ENCODE measurements at regions not wholly inside any gene's neighbourhood (a gene's known extent, or its start where the extent isn't known, plus 50 kb on each side); places are given as distances from the start of the nearest gene placed in this dataset.

GRCh38 chr2:14747447-14747846 is 114.9 kb downstream of the LRATD1 start:
- no peak for TF ChIP-seq CTCF (IDR thresholded peaks at IDR 0.05)
- TF ChIP-seq POLR2A (IDR thresholded peaks at IDR 0.05), result no peak
